Central memory CD8-positive, alpha-beta T cell (primary cell): ENCODE measurements at regions not wholly inside any gene's neighbourhood (a gene's known extent, or its start where the extent isn't known, plus 50 kb on each side); places are given as distances from the start of the nearest gene placed in this dataset.

Experiments
- ATAC-seq: fragments of 150-1000 bp; cut with Tn5 transposase; replicated peaks from 2 replicates; pipeline ENCODE4 v1.10.0; 2022; ENCODE audit warnings: mild to moderate bottlenecking, moderate FRiP score, moderate number of reproducible peaks; ENCODE audit not compliant: poor library complexity, severe bottlenecking; ENCODE audit errors: extremely low read depth
- DNase-seq, 2 donors: peaks; one replicate each; pipeline ENCODE4 v3.0.0; 2021; ENCODE audit warnings: low spot score in 2 of 2
- H3K27ac Mint-ChIP-seq: one replicate; pipeline ENCODE4 v1.8.0; 2022; ENCODE audit warnings: low read depth, mild to moderate bottlenecking, moderate library complexity, mixed read lengths
- H3K27me3 Mint-ChIP-seq: one replicate; pipeline ENCODE4 v1.8.0; 2022; ENCODE audit warnings: mixed read lengths
- H3K36me3 Mint-ChIP-seq: one replicate; pipeline ENCODE4 v1.8.0; 2022; ENCODE audit warnings: mild to moderate bottlenecking, moderate library complexity, mixed read lengths; ENCODE audit not compliant: insufficient read depth
- H3K4me1 Mint-ChIP-seq: one replicate; pipeline ENCODE4 v1.8.0; 2022; ENCODE audit warnings: mixed read lengths
- H3K4me3 Mint-ChIP-seq: one replicate; pipeline ENCODE4 v1.8.0; 2022; ENCODE audit warnings: mild to moderate bottlenecking, moderate library complexity, mixed read lengths
- H3K9me3 Mint-ChIP-seq: one replicate; pipeline ENCODE4 v1.8.0; 2022; ENCODE audit warnings: mixed read lengths

GRCh38 chrX:131910586-131910985, 112.5 kb upstream of the STK26 start:
- no peak for DNase-seq
- Mint-ChIP-seq H3K27me3 (no peaks in the 10 kb centered on the region), H3K4me3 (no peak overlapping the region)

GRCh38 chrX:131915488-131915887, 107.6 kb upstream of the STK26 start:
- Mint-ChIP-seq H3K36me3 (peaks cover 2% of the 10 kb centered on the region), H3K27ac (no peak overlapping the region), H3K4me3 (no peak overlapping the region), H3K4me1 (peaks cover 12% of the 10 kb centered on the region), H3K27me3 (no peaks in the 10 kb centered on the region), H3K9me3 (no peaks in the 10 kb centered on the region)
- ATAC-seq (no peak), DNase-seq (no peak)

More at GRCh38 chrX:131910586-131910985, 112.5 kb upstream of the STK26 start:
- no peaks in the 10 kb centered on the region for H3K9me3 Mint-ChIP-seq
- H3K4me1 Mint-ChIP-seq = no peaks in the 10 kb centered on the region
- peaks cover 2% of the 10 kb centered on the region for H3K36me3 Mint-ChIP-seq
- no peak overlapping the region for H3K27ac Mint-ChIP-seq
- no peak for ATAC-seq

- DNase-seq (no peak), ATAC-seq (no peak)
- Mint-ChIP-seq H3K4me1 (peaks cover 20% of the 10 kb centered on the region), H3K4me3 (no peak overlapping the region), H3K27ac (no peak overlapping the region), H3K9me3 (no peaks in the 10 kb centered on the region), H3K27me3 (no peaks in the 10 kb centered on the region), H3K36me3 (peaks cover 2% of the 10 kb centered on the region)
These were observed 105.5 kb upstream of the STK26 start for GRCh38 chrX:131917588-131917987.

- DNase-seq = no peak
These were observed 104.3 kb upstream of the STK26 start for GRCh38 chrX:131918839-131919238.

GRCh38 chrX:131923614-131924250, 99.4 kb upstream of the STK26 start:
- no peak overlapping the region for H3K4me3 Mint-ChIP-seq
- no peaks in the 10 kb centered on the region for H3K9me3 Mint-ChIP-seq
- no peaks in the 10 kb centered on the region for H3K27me3 Mint-ChIP-seq
- no peaks in the 10 kb centered on the region for H3K36me3 Mint-ChIP-seq
- H3K27ac Mint-ChIP-seq = no peak overlapping the region
- ATAC-seq (no peak), DNase-seq (no peak)
- H3K4me1 Mint-ChIP-seq = peaks cover 25% of the 10 kb centered on the region

More at GRCh38 chrX:131918839-131919238, 104.3 kb upstream of the STK26 start:
- peaks cover 20% of the 10 kb centered on the region for H3K4me1 Mint-ChIP-seq
- no peak overlapping the region for H3K4me3 Mint-ChIP-seq
- ATAC-seq = no peak
- H3K27ac Mint-ChIP-seq = no peak overlapping the region
- H3K9me3 Mint-ChIP-seq = no peaks in the 10 kb centered on the region
- H3K36me3 Mint-ChIP-seq = no peaks in the 10 kb centered on the region
- H3K27me3 Mint-ChIP-seq = no peaks in the 10 kb centered on the region

GRCh38 chrX:131938749-131939148, 84.4 kb upstream of the STK26 start:
- H3K36me3 Mint-ChIP-seq = no peaks in the 10 kb centered on the region
- no peak for DNase-seq
- H3K4me1 Mint-ChIP-seq = no peaks in the 10 kb centered on the region
- no peaks in the 10 kb centered on the region for H3K9me3 Mint-ChIP-seq
- ATAC-seq = no peak
- H3K27ac Mint-ChIP-seq = no peak overlapping the region
- no peak overlapping the region for H3K4me3 Mint-ChIP-seq
- H3K27me3 Mint-ChIP-seq = no peaks in the 10 kb centered on the region

GRCh38 chrX:131942034-131942433, 81.1 kb upstream of the STK26 start:
- no peak for ATAC-seq
- no peaks in the 10 kb centered on the region for H3K27me3 Mint-ChIP-seq
- no peaks in the 10 kb centered on the region for H3K36me3 Mint-ChIP-seq
- no peaks in the 10 kb centered on the region for H3K9me3 Mint-ChIP-seq
- no peak overlapping the region for H3K27ac Mint-ChIP-seq
- no peak overlapping the region for H3K4me3 Mint-ChIP-seq
- DNase-seq = no peak
- H3K4me1 Mint-ChIP-seq = no peaks in the 10 kb centered on the region

GRCh38 chrX:131944936-131945902, 77.9 kb upstream of the STK26 start:
- no peaks in the 10 kb centered on the region for H3K9me3 Mint-ChIP-seq
- H3K27ac Mint-ChIP-seq = no peak overlapping the region
- no peak for ATAC-seq
- H3K4me3 Mint-ChIP-seq = no peak overlapping the region
- H3K4me1 Mint-ChIP-seq = no peaks in the 10 kb centered on the region
- H3K27me3 Mint-ChIP-seq = no peaks in the 10 kb centered on the region
- no peak for DNase-seq
- no peaks in the 10 kb centered on the region for H3K36me3 Mint-ChIP-seq

GRCh38 chrX:131951166-131951565, 71.9 kb upstream of the STK26 start:
- no peaks in the 10 kb centered on the region for H3K4me1 Mint-ChIP-seq
- H3K27me3 Mint-ChIP-seq = no peaks in the 10 kb centered on the region
- DNase-seq = no peak
- no peaks in the 10 kb centered on the region for H3K36me3 Mint-ChIP-seq
- no peak overlapping the region for H3K27ac Mint-ChIP-seq
- no peaks in the 10 kb centered on the region for H3K9me3 Mint-ChIP-seq
- ATAC-seq = no peak
- no peak overlapping the region for H3K4me3 Mint-ChIP-seq

- no peaks in the 10 kb centered on the region for H3K4me1 Mint-ChIP-seq
- H3K36me3 Mint-ChIP-seq = no peaks in the 10 kb centered on the region
- no peak for DNase-seq
- H3K27ac Mint-ChIP-seq = no peak overlapping the region
- H3K27me3 Mint-ChIP-seq = no peaks in the 10 kb centered on the region
- H3K4me3 Mint-ChIP-seq = no peak overlapping the region
- ATAC-seq = no peak
- no peaks in the 10 kb centered on the region for H3K9me3 Mint-ChIP-seq
These were observed 67.9 kb upstream of the STK26 start for GRCh38 chrX:131955099-131955777.

- no peak for ATAC-seq
- no peak for DNase-seq
- Mint-ChIP-seq H3K36me3 (peaks cover 2% of the 10 kb centered on the region), H3K9me3 (no peaks in the 10 kb centered on the region), H3K27me3 (no peaks in the 10 kb centered on the region), H3K4me1 (no peaks in the 10 kb centered on the region), H3K4me3 (no peak overlapping the region), H3K27ac (no peak overlapping the region)
These were observed 64.4 kb upstream of the STK26 start for GRCh38 chrX:131958724-131959123.

- H3K4me1 Mint-ChIP-seq = peaks cover 6% of the 10 kb centered on the region
These were observed 52.8 kb upstream of the STK26 start for GRCh38 chrX:131970347-131970746.

More at GRCh38 chrX:131970347-131970746, 52.8 kb upstream of the STK26 start:
- ATAC-seq = no peak
- DNase-seq = no peak
- no peaks in the 10 kb centered on the region for H3K36me3 Mint-ChIP-seq
- peak overlapping the region; percentile 12 for H3K27ac Mint-ChIP-seq
- no peaks in the 10 kb centered on the region for H3K27me3 Mint-ChIP-seq
- H3K4me3 Mint-ChIP-seq = peak overlapping the region; percentile 22
- H3K9me3 Mint-ChIP-seq = no peaks in the 10 kb centered on the region
